Karpas-422 (cell line): ENCODE measurements at regions not wholly inside any gene's neighbourhood (a gene's known extent, or its start where the extent isn't known, plus 50 kb on each side); places are given as distances from the start of the nearest gene placed in this dataset.

ENCODE experiments used
- DNase-seq: peaks from one replicate; pipeline ENCODE4 v3.0.0-alpha.2; 2015
- H2AFZ ChIP-seq: fragments of 200-600 bp; sonication (generic); 2 replicates; pipeline ENCODE4 v1.6.1; 2014; ENCODE audit warnings: antibody characterized with exemption, low read length, mixed read lengths
- H3K27ac ChIP-seq: fragments of 200-600 bp; sonication (generic); 2 replicates; pipeline ENCODE4 v1.5.1; 2014; ENCODE audit warnings: mild to moderate bottlenecking, low read length, moderate library complexity
- H3K27me3 ChIP-seq: fragments of 200-600 bp; sonication (generic); 2 replicates; pipeline ENCODE4 v1.6.1; 2014; ENCODE audit warnings: low read length, mixed read lengths
- H3K36me3 ChIP-seq: fragments of 200-600 bp; sonication (generic); 2 replicates; pipeline ENCODE4 v1.6.1; 2014; ENCODE audit warnings: low read length, mixed read lengths; ENCODE audit not compliant: insufficient read depth
- H3K4me1 ChIP-seq: fragments of 200-600 bp; sonication (generic); 2 replicates; pipeline ENCODE4 v1.6.1; 2014; ENCODE audit warnings: mild to moderate bottlenecking, low read length, mixed read lengths
- H3K4me2 ChIP-seq: fragments of 200-600 bp; sonication (generic); 2 replicates; pipeline ENCODE4 v1.6.1; 2014; ENCODE audit warnings: low read length, low read depth, mild to moderate bottlenecking; ENCODE audit not compliant: poor library complexity, severe bottlenecking
- H3K4me3 ChIP-seq: fragments of 200-600 bp; sonication (generic); 2 replicates; pipeline ENCODE4 v1.5.1; 2014; ENCODE audit warnings: mild to moderate bottlenecking, antibody characterized with exemption, low read length, mixed read lengths
- H3K79me2 ChIP-seq: fragments of 200-600 bp; sonication (generic); 2 replicates; pipeline ENCODE4 v1.6.1; 2014; ENCODE audit warnings: mild to moderate bottlenecking, low read length, mixed read lengths
- H3K9ac ChIP-seq: fragments of 200-600 bp; sonication (generic); 2 replicates; pipeline ENCODE4 v1.6.0; 2014; ENCODE audit warnings: low read length
- H3K9me2 ChIP-seq: fragments of 200-600 bp; sonication (generic), shearing (Covaris generic); replicated peaks from 2 replicates; pipeline ENCODE4 v1.6.0; 2014; ENCODE audit warnings: mild to moderate bottlenecking, low read length, moderate library complexity; ENCODE audit not compliant: insufficient read depth
- H3K9me3 ChIP-seq: fragments of 300-700, 200-600 bp; sonication (generic); 2 replicates; pipeline ENCODE4 v1.6.1; 2014; ENCODE audit warnings: low read length, mixed read lengths
- H4K20me1 ChIP-seq: fragments of 200-600 bp; sonication (generic); 2 replicates; pipeline ENCODE4 v1.6.1; 2014; ENCODE audit warnings: mild to moderate bottlenecking, antibody characterized with exemption, low read length, low read depth; ENCODE audit not compliant: insufficient read depth

DNA sequence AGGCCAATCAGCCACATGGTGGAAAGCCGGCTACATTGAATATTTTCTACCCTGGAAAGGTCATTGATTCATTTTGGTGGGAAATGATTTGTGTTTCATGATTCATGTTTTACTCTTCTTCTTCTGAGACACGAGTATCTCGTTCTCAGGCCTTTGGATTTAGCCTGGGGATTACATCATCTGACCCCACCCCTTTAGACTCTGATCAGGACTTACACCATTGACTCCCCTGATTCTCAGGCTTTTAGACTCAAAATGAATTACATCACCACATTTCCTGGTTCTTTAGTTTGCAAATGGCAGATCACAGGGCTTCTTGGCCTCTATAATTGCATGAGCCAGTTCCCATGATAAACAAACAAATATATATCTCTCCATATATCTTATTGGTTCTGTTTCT lies 228.8 kb downstream of the ADGRG6 start:
- H3K4me1 ChIP-seq: no peaks in the 10 kb centered on the region

DNA sequence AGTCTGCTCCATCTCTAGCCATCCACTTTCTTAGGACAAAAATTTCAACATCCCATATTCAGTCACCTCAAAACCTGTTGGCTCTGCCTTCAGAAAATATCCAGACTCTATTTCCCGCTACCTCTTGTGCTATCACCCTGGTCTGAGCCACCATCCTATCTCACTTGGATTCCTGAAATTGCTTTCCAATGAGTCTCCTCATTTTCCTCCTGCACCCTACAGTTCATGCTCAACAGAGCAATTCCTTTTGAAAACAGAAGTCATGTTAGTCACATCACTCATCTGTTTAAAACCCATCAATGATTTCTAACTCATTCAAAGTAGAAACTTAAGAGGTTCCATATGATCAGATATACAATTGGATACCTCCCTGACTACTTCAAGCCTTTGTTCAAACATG lies 229.9 kb downstream of the ADGRG6 start:
- Histone ChIP-seq H3K4me3 (no peak overlapping the region), H3K79me2 (no peaks in the 10 kb centered on the region), H3K9me3 (peaks cover 5% of the 10 kb centered on the region; the same call in 1 of the 2 replicates), H3K36me3 (no peaks in the 10 kb centered on the region), H3K4me2 (no peak overlapping the region), H4K20me1 (no peaks in the 10 kb centered on the region), H3K9me2 (0 out of 2 replicates have a peak, but pooled peaks cover 2% of the 10 kb centered on the region), H2AFZ (no peak overlapping the region), H3K27ac (no peak overlapping the region), H3K27me3 (no peaks in the 10 kb centered on the region), H3K9ac (no peak overlapping the region), H3K4me1 (no peaks in the 10 kb centered on the region)
- DNase-seq: no peak

More for the DNA sequence above, 228.8 kb downstream of the ADGRG6 start:
- H3K36me3 ChIP-seq: no peaks in the 10 kb centered on the region
- no peak overlapping the region for H3K9ac ChIP-seq
- no peak overlapping the region for H3K4me3 ChIP-seq
- no peak overlapping the region for H3K4me2 ChIP-seq
- no peak overlapping the region for H2AFZ ChIP-seq
- no peak for DNase-seq
- H3K9me2 ChIP-seq: 0 out of 2 replicates have a peak, but pooled peaks cover 2% of the 10 kb centered on the region
- H3K27ac ChIP-seq: no peak overlapping the region
- no peaks in the 10 kb centered on the region for H4K20me1 ChIP-seq
- H3K79me2 ChIP-seq: no peaks in the 10 kb centered on the region
- H3K9me3 ChIP-seq: peaks cover 2% of the 10 kb centered on the region; the same call in 1 of the 2 replicates
- no peaks in the 10 kb centered on the region for H3K27me3 ChIP-seq

DNA sequence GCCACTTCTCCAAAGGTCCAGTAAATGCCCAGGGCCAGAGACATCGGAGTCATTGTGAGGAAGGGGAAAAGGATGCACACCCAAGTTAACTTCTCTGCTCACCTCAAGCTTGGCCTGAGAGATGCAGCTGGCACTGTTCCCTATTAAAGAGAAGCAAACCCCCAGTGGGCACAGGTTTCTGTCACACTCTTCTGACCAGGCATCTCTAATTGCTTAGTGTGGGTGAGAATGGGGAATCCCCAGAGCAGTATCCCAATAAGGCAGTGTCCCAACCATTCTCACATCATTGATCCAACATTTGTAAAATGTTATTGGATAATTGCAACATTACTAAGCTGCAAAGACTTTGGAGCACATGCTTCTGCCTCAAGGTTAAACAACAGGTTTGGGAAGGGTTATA lies 232.3 kb downstream of the ADGRG6 start:
- no peak for DNase-seq
- peaks cover 5% of the 10 kb centered on the region; the same call in 1 of the 2 replicates for H3K9me3 ChIP-seq
- peaks cover 3% of the 10 kb centered on the region for H3K4me1 ChIP-seq
- H4K20me1 ChIP-seq: no peaks in the 10 kb centered on the region
- no peak overlapping the region for H3K4me3 ChIP-seq
- H3K4me2 ChIP-seq: no peak overlapping the region
- no peaks in the 10 kb centered on the region for H3K27me3 ChIP-seq
- no peak overlapping the region for H3K9ac ChIP-seq
- H3K79me2 ChIP-seq: no peaks in the 10 kb centered on the region
- H2AFZ ChIP-seq: no peak overlapping the region
- no peak overlapping the region for H3K27ac ChIP-seq
- 0 out of 2 replicates have a peak, but pooled peaks cover 2% of the 10 kb centered on the region for H3K9me2 ChIP-seq
- no peaks in the 10 kb centered on the region for H3K36me3 ChIP-seq

DNA sequence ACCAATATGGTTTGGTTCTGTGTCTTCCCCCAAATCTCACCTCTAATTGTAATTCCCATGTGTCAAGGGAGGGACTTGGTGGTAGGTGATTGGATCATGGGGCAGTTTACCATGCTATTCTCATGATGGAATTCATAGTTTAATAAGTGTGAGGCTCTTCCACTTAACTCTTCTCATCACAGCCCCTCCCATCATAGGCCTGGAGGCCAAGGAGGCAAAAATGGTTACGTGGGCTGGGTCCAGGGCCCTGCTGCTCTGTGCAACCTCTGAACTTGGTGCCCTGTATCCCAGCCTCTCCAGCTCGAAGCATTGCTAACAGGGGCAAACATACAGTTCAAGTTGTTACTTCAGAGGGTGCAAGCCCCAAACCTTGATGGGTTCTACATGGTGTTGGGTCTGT lies 232.7 kb downstream of the ADGRG6 start:
- Histone ChIP-seq H3K27ac (no peak overlapping the region), H2AFZ (no peak overlapping the region), H3K4me3 (no peak overlapping the region)

DNA sequence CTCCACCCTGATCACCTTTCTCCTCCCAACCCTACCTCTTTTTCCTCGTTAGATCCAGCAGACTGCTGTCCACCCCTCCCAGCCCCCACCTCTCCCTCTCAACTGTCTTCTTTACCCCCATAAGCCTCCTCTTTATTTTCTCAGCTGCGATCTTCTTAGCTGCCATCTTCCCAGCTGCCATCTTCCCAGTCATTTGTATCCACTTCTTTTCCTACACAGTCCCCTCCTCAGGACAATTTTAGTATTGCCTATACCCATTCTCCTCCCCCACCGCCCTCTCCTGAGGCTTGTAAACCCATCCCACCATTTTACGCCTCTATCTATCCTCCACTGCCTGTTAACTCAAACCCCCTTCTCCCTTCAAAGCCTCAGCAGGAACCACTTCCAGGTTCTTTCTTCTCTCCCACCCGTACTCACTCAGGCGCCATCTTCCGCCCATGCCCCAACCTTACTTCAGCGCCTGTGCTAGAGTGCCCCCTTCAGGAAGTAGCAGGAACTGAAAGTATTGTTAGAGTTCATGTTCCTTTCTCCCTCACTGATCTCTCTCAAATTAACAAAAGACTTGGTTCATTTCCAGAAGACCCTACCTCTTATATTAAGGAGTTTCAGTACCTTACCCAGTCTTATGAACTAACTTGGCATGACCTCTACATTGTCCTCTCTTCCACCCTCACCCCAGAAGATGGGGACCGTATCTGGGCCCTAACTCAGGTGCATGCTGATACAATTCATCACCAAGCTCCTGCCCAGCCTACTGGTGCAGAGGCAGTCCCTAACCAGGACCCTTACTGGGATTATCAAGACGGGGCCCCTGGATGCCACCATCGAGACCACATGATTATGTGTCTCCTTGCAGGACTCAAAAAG lies 236.0 kb downstream of the ADGRG6 start:
- peak overlapping the region; percentile 58 for H3K4me2 ChIP-seq
- no peaks in the 10 kb centered on the region for H3K79me2 ChIP-seq
- peak overlapping the region; percentile 60 for H3K9ac ChIP-seq
- no peaks in the 10 kb centered on the region for H3K27me3 ChIP-seq
- peak overlapping the region; percentile 97 for H2AFZ ChIP-seq
- H3K9me3 ChIP-seq: peaks cover 5% of the 10 kb centered on the region; the same call in 1 of the 2 replicates
- H3K9me2 ChIP-seq: no peaks in the 10 kb centered on the region
- peaks cover 3% of the 10 kb centered on the region for H3K4me1 ChIP-seq
- H3K4me3 ChIP-seq: peak overlapping the region; percentile 57; the same call in 1 of the 2 replicates
- H3K36me3 ChIP-seq: no peaks in the 10 kb centered on the region
- H4K20me1 ChIP-seq: no peaks in the 10 kb centered on the region
- H3K27ac ChIP-seq: no peak overlapping the region
- peak; percentile 89 for DNase-seq

More for the DNA sequence above, 232.7 kb downstream of the ADGRG6 start:
- DNase-seq: no peak
- Histone ChIP-seq H3K4me1 (peaks cover 3% of the 10 kb centered on the region), H3K9ac (no peak overlapping the region), H4K20me1 (no peaks in the 10 kb centered on the region), H3K27me3 (no peaks in the 10 kb centered on the region), H3K36me3 (no peaks in the 10 kb centered on the region), H3K9me3 (peaks cover 5% of the 10 kb centered on the region; the same call in 1 of the 2 replicates), H3K4me2 (no peak overlapping the region), H3K79me2 (no peaks in the 10 kb centered on the region), H3K9me2 (no peaks in the 10 kb centered on the region)

DNA sequence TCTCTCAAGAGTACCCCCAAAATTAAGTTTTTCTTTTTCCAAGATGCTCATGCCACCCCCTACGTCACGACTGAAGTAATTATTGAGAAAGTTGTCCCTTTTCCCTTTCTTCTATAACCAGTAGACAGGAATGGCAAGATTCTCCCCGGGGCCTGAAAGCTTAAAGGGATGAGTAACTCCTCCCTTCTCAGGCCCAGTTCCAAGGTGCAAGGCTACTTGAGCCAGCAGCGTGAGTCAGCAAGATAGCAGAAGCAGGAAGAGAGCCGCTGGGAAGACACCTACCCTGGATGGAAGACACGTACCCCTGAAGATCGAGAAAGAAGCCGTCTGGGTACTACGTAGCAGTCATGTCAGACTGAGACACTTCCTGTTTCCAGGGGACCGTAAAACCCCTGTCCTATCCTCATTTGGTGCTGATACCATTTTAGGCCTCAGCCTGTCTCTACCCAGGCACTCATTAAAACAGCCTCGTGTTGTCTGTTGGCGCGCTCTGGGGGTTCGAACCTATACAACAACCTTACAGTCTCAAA lies 241.0 kb downstream of the ADGRG6 start:
- Histone ChIP-seq H3K4me3 (no peak overlapping the region), H3K79me2 (no peaks in the 10 kb centered on the region), H3K9me3 (no peaks in the 10 kb centered on the region), H3K27ac (no peak overlapping the region), H4K20me1 (no peaks in the 10 kb centered on the region), H3K36me3 (no peaks in the 10 kb centered on the region), H3K9ac (no peak overlapping the region), H3K27me3 (no peaks in the 10 kb centered on the region), H3K4me2 (no peak overlapping the region), H3K4me1 (peaks cover under 1% of the 10 kb centered on the region), H3K9me2 (no peaks in the 10 kb centered on the region), H2AFZ (no peak overlapping the region)
- DNase-seq: no peak

DNA sequence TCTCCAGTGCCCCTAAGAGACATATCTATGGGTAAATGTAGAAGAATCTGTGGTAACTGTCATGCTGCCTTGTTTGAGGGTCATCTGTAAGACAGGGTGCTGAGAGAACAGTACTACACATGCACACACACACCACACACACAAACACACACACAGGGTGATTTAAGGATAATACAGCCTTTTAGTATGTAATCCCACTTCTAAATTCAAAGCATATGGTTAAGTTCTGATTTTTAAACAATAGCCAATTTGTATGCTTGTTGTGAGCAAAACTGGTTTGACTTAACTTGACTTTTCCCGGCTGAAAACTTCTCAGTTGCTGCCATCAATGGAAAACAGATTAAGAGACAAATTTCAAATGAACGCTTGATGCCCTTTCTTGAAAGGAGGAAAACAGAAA lies 241.8 kb downstream of the ADGRG6 start:
- Histone ChIP-seq H3K4me3 (no peak overlapping the region), H3K9ac (no peak overlapping the region), H3K4me2 (no peak overlapping the region), H3K27me3 (no peaks in the 10 kb centered on the region), H3K9me2 (no peaks in the 10 kb centered on the region), H3K9me3 (no peaks in the 10 kb centered on the region), H4K20me1 (no peaks in the 10 kb centered on the region), H3K27ac (no peak overlapping the region), H3K79me2 (no peaks in the 10 kb centered on the region), H3K36me3 (no peaks in the 10 kb centered on the region), H3K4me1 (no peaks in the 10 kb centered on the region), H2AFZ (no peak overlapping the region)
- no peak for DNase-seq

DNA sequence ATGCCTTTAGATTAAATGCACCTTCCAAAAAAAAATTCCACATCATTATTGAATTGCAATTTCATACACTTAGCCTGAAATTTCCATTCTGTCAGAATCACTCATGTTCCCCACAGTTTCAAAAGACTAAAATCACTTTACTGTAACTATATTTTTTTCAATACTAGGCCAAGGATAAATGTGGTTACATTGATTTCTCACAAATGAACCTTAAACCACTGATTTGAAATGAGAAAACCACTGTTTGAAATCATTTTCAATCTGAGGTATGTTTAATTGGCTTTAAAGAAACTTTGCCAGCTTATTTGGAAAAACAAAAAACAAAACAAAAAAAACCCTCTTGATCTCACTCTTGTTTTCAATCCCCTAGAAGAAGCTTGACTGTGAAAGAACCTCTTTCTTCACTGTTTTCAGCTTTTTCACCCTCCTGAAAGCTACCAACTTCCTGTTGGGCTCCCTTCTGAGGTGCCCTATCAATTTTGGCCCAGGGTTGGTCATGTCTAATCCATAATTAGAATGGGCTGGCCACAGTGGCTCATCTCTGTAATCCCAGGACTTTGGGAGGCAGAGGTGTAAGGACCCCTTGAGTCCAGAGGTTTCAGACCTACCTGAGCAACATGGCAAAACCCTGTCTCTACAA lies 242.5 kb downstream of the ADGRG6 start:
- Histone ChIP-seq H3K27ac (no peak overlapping the region), H3K4me2 (no peak overlapping the region), H3K4me1 (no peaks in the 10 kb centered on the region), H3K27me3 (no peaks in the 10 kb centered on the region), H3K9me2 (no peaks in the 10 kb centered on the region), H3K9ac (no peak overlapping the region), H3K4me3 (no peak overlapping the region), H4K20me1 (no peaks in the 10 kb centered on the region), H2AFZ (no peak overlapping the region), H3K36me3 (no peaks in the 10 kb centered on the region), H3K79me2 (no peaks in the 10 kb centered on the region), H3K9me3 (no peaks in the 10 kb centered on the region)
- no peak for DNase-seq
